Psoas muscle (tissue), 7 donors: ENCODE measurements at regions not wholly inside any gene's neighbourhood (a gene's known extent, or its start where the extent isn't known, plus 50 kb on each side); places are given as distances from the start of the nearest gene placed in this dataset.

Source experiments
- ATAC-seq, 4 donors: fragments of 200-7000 bp; cut with Tn5 transposase; one replicate each; pipeline ENCODE4 v1.9.1; 2020; ENCODE audit warnings: moderate library complexity in 3 of 4, mild to moderate bottlenecking in 2 of 4
- DNase-seq, 2 donors: peaks; one replicate each; pipeline ENCODE4 v3.0.0-alpha.2; 2020
- H3K27ac ChIP-seq: fragments of 200-600 bp; one replicate; pipeline ENCODE4 v1.8.0; 2022
- H3K27me3 ChIP-seq, 3 donors: fragments of 200-600 bp in 1 of 3; one replicate each; pipeline versions ENCODE4 v1.6.1 to v1.8.0; 2013 to 2022; ENCODE audit warnings: low read length in 2 of 3, mild to moderate bottlenecking in 2 of 3, moderate library complexity in 1 of 3; ENCODE audit not compliant: insufficient read depth in 3 of 3
- H3K36me3 ChIP-seq, 2 donors: fragments of 200-600 bp in 1 of 2; one replicate each; pipeline versions ENCODE4 v1.6.1 to v1.8.0; 2013 to 2022; ENCODE audit warnings: low read depth in 1 of 2, mild to moderate bottlenecking in 1 of 2, moderate library complexity in 1 of 2; ENCODE audit not compliant: insufficient read depth in 1 of 2
- H3K4me1 ChIP-seq: fragments of 200-600 bp; one replicate; pipeline ENCODE4 v1.8.0; 2022
- H3K4me3 ChIP-seq: fragments of 200-600 bp; one replicate; pipeline ENCODE4 v1.8.0; 2022; ENCODE audit warnings: mild to moderate bottlenecking
- H3K9me3 ChIP-seq: fragments of 200-600 bp; one replicate; pipeline ENCODE4 v1.8.0; 2022
- WGBS, 3 donors: extraction: QIAGEN DNeasy Blood & Tissue Kit; methylation state at CpG; one replicate each; pipeline versions ENCODE4 v1.1.6 to v1.1.7; 2013; 5-methylcytosine and 5-hydroxymethylcytosine counted together
- intact Hi-C, 2 donors: fragments of 100-400 bp; cut with DNase I; formaldehyde crosslinking; loops; one replicate each; pipeline versions ENCODE4 v1.11.0 to v1.14.2; 2022
- TF ChIP-seq, protein P1 (sequence below): fragments of 200-600 bp; IDR thresholded peaks from one replicate; pipeline ENCODE4 v1.8.0; 2022; ENCODE audit warnings: antibody characterized with exemption
- donor health status: healthy with polysubstance abuse.
- donor health status: DM: no; HTN: no; CAD: no; lungs with moderate emphysema.
- donor health status: Bipolar disorder and iron deficiency.
- donor health status: healthy.
- donor health status: DM: yes; HTN: yes; CAD: no.
- donor health status: DM: no; HTN: no; CAD: no.
- donor health status: DM: yes; HTN: yes; CAD: no.

DNA sequence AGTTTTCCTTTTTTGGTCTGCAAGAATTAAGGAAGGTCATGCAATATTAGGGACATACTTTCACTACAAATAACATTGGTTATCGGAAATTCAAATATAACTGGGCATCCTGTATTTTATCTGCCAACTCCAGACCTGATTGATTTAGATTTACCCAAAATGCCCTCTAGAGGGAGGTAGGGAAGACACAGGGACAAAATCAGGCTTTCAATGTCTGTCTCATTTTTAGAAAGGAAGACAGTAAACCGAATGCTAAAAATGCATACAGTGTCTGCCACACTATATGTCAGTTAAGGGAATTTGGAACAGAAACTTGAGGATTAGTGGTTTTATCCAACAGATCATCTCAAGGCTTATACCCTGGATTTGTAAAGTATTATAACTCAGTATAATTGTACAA lies 161.7 kb upstream of the SOX9 start:
- intact Hi-C loops: no loop called here
- Histone ChIP-seq H3K36me3 (no peaks in the 10 kb centered on the region), H3K27me3 (no peaks in the 10 kb centered on the region), H3K4me3 (no peak overlapping the region), H3K9me3 (no peaks in the 10 kb centered on the region), H3K27ac (no peak overlapping the region), H3K4me1 (no peaks in the 10 kb centered on the region)
- TF ChIP-seq, protein P1, sequence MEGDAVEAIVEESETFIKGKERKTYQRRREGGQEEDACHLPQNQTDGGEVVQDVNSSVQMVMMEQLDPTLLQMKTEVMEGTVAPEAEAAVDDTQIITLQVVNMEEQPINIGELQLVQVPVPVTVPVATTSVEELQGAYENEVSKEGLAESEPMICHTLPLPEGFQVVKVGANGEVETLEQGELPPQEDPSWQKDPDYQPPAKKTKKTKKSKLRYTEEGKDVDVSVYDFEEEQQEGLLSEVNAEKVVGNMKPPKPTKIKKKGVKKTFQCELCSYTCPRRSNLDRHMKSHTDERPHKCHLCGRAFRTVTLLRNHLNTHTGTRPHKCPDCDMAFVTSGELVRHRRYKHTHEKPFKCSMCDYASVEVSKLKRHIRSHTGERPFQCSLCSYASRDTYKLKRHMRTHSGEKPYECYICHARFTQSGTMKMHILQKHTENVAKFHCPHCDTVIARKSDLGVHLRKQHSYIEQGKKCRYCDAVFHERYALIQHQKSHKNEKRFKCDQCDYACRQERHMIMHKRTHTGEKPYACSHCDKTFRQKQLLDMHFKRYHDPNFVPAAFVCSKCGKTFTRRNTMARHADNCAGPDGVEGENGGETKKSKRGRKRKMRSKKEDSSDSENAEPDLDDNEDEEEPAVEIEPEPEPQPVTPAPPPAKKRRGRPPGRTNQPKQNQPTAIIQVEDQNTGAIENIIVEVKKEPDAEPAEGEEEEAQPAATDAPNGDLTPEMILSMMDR: peak; percentile 41
- ATAC-seq: peak in 1 of 4 donors; percentile 51
- WGBS, 3 donors: 65 to 74% (median 74%) methylated on average over 2 of the region's 2 CpGs
- DNase-seq: no peak

DNA sequence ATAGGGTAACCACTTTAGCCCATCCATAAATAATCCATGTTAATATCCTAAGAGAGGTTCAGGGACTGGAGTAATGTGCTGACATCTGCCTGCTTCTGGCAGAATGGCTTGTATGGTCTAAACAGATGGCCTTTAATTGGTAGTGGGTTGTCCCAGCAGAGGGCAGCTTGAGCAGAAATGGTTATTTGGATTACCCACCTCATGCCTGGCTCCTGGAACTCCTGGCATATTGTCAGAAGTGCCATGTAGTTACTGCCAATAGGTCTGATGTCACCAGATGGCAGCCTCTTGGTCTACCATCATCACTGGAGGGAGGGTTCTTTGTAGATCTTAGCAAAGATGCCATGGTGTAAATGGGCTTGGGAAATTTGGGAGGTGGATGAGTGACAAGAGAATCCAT lies 157.5 kb upstream of the SOX9 start:
- Histone ChIP-seq H3K36me3 (no peaks in the 10 kb centered on the region), H3K27me3 (no peaks in the 10 kb centered on the region), H3K27ac (no peak overlapping the region), H3K4me1 (peaks cover 5% of the 10 kb centered on the region), H3K9me3 (no peaks in the 10 kb centered on the region), H3K4me3 (no peak overlapping the region)
- intact Hi-C loops: no loop called here
- DNase-seq (no peak), ATAC-seq (no peak)
- TF ChIP-seq, protein P1: no peak

DNA sequence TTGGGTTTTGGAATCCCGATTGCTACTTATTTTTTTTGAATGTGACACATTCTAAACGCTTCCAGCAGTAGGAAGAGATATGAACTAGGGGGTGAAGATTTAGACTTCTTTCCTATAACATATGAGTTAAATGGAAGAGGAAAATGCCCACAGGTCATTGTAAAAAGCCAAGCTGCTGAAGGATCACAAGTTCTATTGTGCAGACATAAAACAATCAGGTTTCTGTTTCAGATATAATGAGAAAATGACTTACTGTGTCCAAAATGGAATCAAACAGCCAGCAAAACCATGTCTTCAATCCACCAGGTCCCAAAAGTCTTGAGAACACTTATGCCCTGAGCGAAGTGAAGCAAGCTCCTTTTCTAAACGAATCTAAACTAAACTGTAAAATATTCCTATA lies 157.0 kb upstream of the SOX9 start:
- intact Hi-C loops: no loop called here
- TF ChIP-seq, protein P1: no peak
- ATAC-seq: no peak
- no peak for DNase-seq
- no peak overlapping the region for H3K27ac ChIP-seq
- no peak overlapping the region for H3K4me3 ChIP-seq
- no peaks in the 10 kb centered on the region for H3K36me3 ChIP-seq
- peaks cover 5% of the 10 kb centered on the region for H3K4me1 ChIP-seq
- no peaks in the 10 kb centered on the region for H3K9me3 ChIP-seq
- H3K27me3 ChIP-seq: no peaks in the 10 kb centered on the region
- 90 to 95% (median 90%) methylated on average over 4 of the region's 4 CpGs for WGBS, 3 donors

DNA sequence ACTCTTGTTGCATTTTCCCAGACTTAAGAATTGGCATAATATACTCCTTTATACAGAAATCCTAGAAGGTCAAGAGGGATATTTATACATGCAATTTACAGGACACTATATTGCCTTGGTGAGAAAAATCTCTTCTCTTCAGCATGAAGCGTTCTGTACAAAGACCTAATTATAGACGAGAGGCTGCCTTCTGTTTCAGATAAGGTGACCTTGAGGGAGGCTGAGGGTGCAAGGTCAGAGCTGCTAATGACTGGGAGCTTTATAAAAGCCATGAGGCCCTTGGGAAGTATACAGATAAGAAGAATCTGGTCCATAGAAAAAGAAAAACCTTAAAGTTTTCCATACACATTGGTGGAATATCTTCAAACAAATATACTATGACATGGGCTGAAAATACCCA lies 156.3 kb upstream of the SOX9 start:
- WGBS, 3 donors: 35 to 60% (median 51%) methylated on average over 2 of the region's 2 CpGs
- H3K9me3 ChIP-seq: no peaks in the 10 kb centered on the region
- ATAC-seq (no peak), DNase-seq (no peak)
- no peaks in the 10 kb centered on the region for H3K36me3 ChIP-seq
- intact Hi-C loops: no loop called here
- no peak overlapping the region for H3K27ac ChIP-seq
- H3K27me3 ChIP-seq: no peaks in the 10 kb centered on the region
- peaks cover 5% of the 10 kb centered on the region for H3K4me1 ChIP-seq
- TF ChIP-seq, protein P1: no peak
- H3K4me3 ChIP-seq: no peak overlapping the region

DNA sequence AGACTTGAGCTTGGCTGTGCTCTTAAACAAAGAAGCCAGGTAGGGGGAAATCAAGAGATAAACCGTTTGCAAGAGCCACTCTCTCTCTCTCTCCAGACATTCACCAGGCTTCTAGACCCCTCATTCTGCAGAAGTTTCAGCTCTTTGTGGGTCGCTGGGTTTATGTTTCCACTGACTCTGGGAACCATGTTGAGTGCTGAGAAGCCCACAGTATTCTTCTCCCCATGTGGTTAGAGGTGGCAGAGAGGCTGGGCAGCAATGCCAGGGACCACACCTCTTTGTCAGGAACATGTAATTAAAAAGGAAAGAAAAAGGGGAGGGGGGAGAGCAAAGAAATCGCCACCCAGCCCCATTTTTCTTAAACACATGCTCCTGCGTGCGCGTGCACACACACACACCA lies 154.8 kb upstream of the SOX9 start:
- peak in 3 of 4 donors; percentile 10 to 53 (median 31) for ATAC-seq

More for the DNA sequence above, 154.8 kb upstream of the SOX9 start:
- no peaks in the 10 kb centered on the region for H3K9me3 ChIP-seq
- H3K4me1 ChIP-seq: peaks cover 5% of the 10 kb centered on the region
- H3K36me3 ChIP-seq: no peaks in the 10 kb centered on the region
- intact Hi-C loops: loop anchor here in 1 of 2 donors (5.0 kb wide), 1 partner anchor 151 kb away; no protein-coding TSS in a partner anchor
- TF ChIP-seq, protein P1: no peak
- H3K27ac ChIP-seq: peak overlapping the region; percentile 85
- 54 to 64% (median 58%) methylated on average over 6 of the region's 6 CpGs for WGBS, 3 donors
- no peak for DNase-seq
- peak overlapping the region; percentile 42 for H3K4me3 ChIP-seq
- H3K27me3 ChIP-seq: no peaks in the 10 kb centered on the region
